ENCODE measurements at regions not wholly inside any gene's neighbourhood (a gene's known extent, or its start where the extent isn't known, plus 50 kb on each side); places are given as distances from the start of the nearest gene placed in this dataset.
A peak's percentile ranks its signal among the peaks of the same experiment; 100 is the strongest.

GRCh38 chr6:137801352-137802114, 65.5 kb upstream of the TNFAIP3 start:
- 75 to 86% methylated on average over 5 of the region's 5 CpGs for WGBS, 2 donors

GRCh38 chr6:137802408-137803182, 64.5 kb upstream of the TNFAIP3 start:
- WGBS, 2 donors, result 75 to 89% methylated on average over 8 of the region's 8 CpGs
- Histone ChIP-seq H3K36me3 (no peaks in the 10 kb centered on the region), H3K4me1 (peaks cover 0 to 44% (median 24%) of the 10 kb centered on the region in 4 donors), H3K9me3 (no peaks in the 10 kb centered on the region), H3K27ac (peak overlapping the region in 1 of 4 donors; percentile 1), H3K27me3 (no peaks in the 10 kb centered on the region), H3K4me3 (no peak overlapping the region)
- DNase-seq, result no peak
- intact Hi-C loops (cut with DNase I), result loop anchor here (5.0 kb wide), 1 partner anchor 140 kb away; no protein-coding TSS in a partner anchor
- TF ChIP-seq POLR2A (IDR thresholded peaks at IDR 0.05) (no peak), POLR2AphosphoS5 (IDR thresholded peaks at IDR 0.05) (no peak), CTCF (IDR thresholded peaks at IDR 0.05) (no peak), EP300 (IDR thresholded peaks at IDR 0.05) (no peak)

More at GRCh38 chr6:137801352-137802114, 65.5 kb upstream of the TNFAIP3 start:
- no peaks in the 10 kb centered on the region for H3K27me3 ChIP-seq
- H3K27ac ChIP-seq, result peak overlapping the region in 1 of 4 donors; percentile 29
- TF ChIP-seq POLR2AphosphoS5 (IDR thresholded peaks at IDR 0.05), result no peak
- no peak for TF ChIP-seq CTCF (IDR thresholded peaks at IDR 0.05)
- no peak for TF ChIP-seq EP300 (IDR thresholded peaks at IDR 0.05)
- no peak for TF ChIP-seq POLR2A (IDR thresholded peaks at IDR 0.05)
- intact Hi-C loops (cut with DNase I), result loop anchor here (2.0 to 5.0 kb wide), 2 partner anchors 65 to 141 kb away; partner anchors contain the start of gene TNFAIP3
- H3K9me3 ChIP-seq, result no peaks in the 10 kb centered on the region
- H3K4me3 ChIP-seq, result no peak overlapping the region
- DNase-seq, result no peak
- H3K4me1 ChIP-seq, result peaks cover 0 to 41% (median 24%) of the 10 kb centered on the region in 4 donors
- no peaks in the 10 kb centered on the region for H3K36me3 ChIP-seq

- intact Hi-C loops (cut with DNase I), result loop anchor here (5.0 kb wide), 1 partner anchor 138 kb away; no protein-coding TSS in a partner anchor
- Histone ChIP-seq H3K9me3 (no peaks in the 10 kb centered on the region), H3K27me3 (no peaks in the 10 kb centered on the region), H3K4me1 (peaks cover 0 to 50% (median 24%) of the 10 kb centered on the region in 4 donors), H3K4me3 (no peak overlapping the region), H3K36me3 (no peaks in the 10 kb centered on the region), H3K27ac (peak overlapping the region; percentile 33 to 81 (median 74))
- 32 to 38% methylated on average over 2 of the region's 2 CpGs for WGBS, 2 donors
- TF ChIP-seq POLR2AphosphoS5 (IDR thresholded peaks at IDR 0.05) (peak; percentile 58 to 75 (median 72)), EP300 (IDR thresholded peaks at IDR 0.05) (peak; percentile 74 to 91 (median 86)), POLR2A (IDR thresholded peaks at IDR 0.05) (no peak), CTCF (IDR thresholded peaks at IDR 0.05) (no peak)
- DNase-seq, result no peak
Observed at GRCh38 chr6:137804637-137805036, 62.4 kb upstream of the TNFAIP3 start.

GRCh38 chr6:137805622-137806021, 61.4 kb upstream of the TNFAIP3 start:
- DNase-seq, result no peak
- intact Hi-C loops (cut with DNase I), result no loop called here
- whole genome bisulfite sequencing, 2 donors, result 89 to 93% methylated on average over 7 of the region's 7 CpGs
- Histone ChIP-seq H3K9me3 (no peaks in the 10 kb centered on the region), H3K27me3 (no peaks in the 10 kb centered on the region), H3K27ac (peak overlapping the region; percentile 33 to 81 (median 74)), H3K4me1 (peaks cover 0 to 44% (median 24%) of the 10 kb centered on the region in 4 donors), H3K36me3 (no peaks in the 10 kb centered on the region), H3K4me3 (no peak overlapping the region)
- TF ChIP-seq POLR2A (IDR thresholded peaks at IDR 0.05) (no peak), CTCF (IDR thresholded peaks at IDR 0.05) (no peak), EP300 (IDR thresholded peaks at IDR 0.05) (no peak), POLR2AphosphoS5 (IDR thresholded peaks at IDR 0.05) (no peak)
